GM12878 (cell line): ENCODE measurements at regions not wholly inside any gene's neighbourhood (a gene's known extent, or its start where the extent isn't known, plus 50 kb on each side); places are given as distances from the start of the nearest gene placed in this dataset.

Experiments
- ATAC-seq: fragments of 200-7000 bp; cut with Tn5 transposase; 3 replicates; pipeline ENCODE4 v1.9.1; 2020; ENCODE audit warnings: mild to moderate bottlenecking, moderate library complexity
- BruUV-seq: library from RNA; stranded (reverse); fragments of 400-500 nt; replicated peaks from 2 replicates; lab custom pipeline; 2021; lab: Mats Ljungman, UMichigan
- CTCF ChIA-PET: fragments of 300-600 bp; sonication (Branson Sonifier 250); formaldehyde crosslinking; extraction: SDS; loops from one replicate; lab custom pipeline; 2021; ENCODE audit warnings: inconsistent platforms; lab: Yijun Ruan, JAX
- POLR2A ChIA-PET: fragments of 350-600 bp; formaldehyde crosslinking; extraction: SDS; loops from one replicate; lab custom pipeline; 2021; ENCODE audit warnings: inconsistent platforms; lab: Charles Lee
- RAD21 ChIA-PET: fragments of 300-600 bp; sonication (Branson Sonifier 250); formaldehyde crosslinking; loops from one replicate; lab custom pipeline; 2023; ENCODE audit warnings: antibody characterized with exemption; ENCODE audit not compliant: unreplicated experiment; lab: Charles Lee
- SMC1A ChIA-PET: fragments of 300-600 bp; sonication (Branson Sonifier 250); formaldehyde crosslinking; loops from one replicate; lab custom pipeline; 2023; ENCODE audit not compliant: unreplicated experiment, uncharacterized antibody; lab: Charles Lee
- DNase-seq: peaks from one replicate; pipeline ENCODE4 v3.0.0-alpha.2; 2011; ENCODE audit warnings: low read depth, low spot score
- FAIRE-seq: peaks from 3 replicates; lab custom pipeline; 2011; peaks lifted over from hg19 to GRCh38; lab: Jason Lieb, UNC
- H2AFZ ChIP-seq: 2 replicates; pipeline ENCODE4 v1.6.0; 2011; ENCODE audit warnings: low read depth, low read length, control low read depth; ENCODE audit not compliant: control insufficient read depth
- H3K27ac ChIP-seq: 2 replicates; pipeline ENCODE4 v1.5.1; 2011; ENCODE audit warnings: control low read depth; ENCODE audit not compliant: control insufficient read depth, insufficient read depth
- H3K27me3 ChIP-seq, 2 experiments: replicated peaks in 1 of 2; 2 replicates each; pipeline versions ENCODE4 v1.6.0 to v1.6.1; 2011; ENCODE audit warnings: low read length in 1 of 2; ENCODE audit not compliant: control insufficient read depth in 2 of 2, insufficient read depth in 2 of 2
- H3K36me3 ChIP-seq, 2 experiments: 2 replicates each; pipeline ENCODE4 v1.5.1; 2011; ENCODE audit warnings: low read length in 1 of 2; ENCODE audit not compliant: control insufficient read depth in 2 of 2, insufficient read depth in 2 of 2
- H3K4me1 ChIP-seq: 2 replicates; pipeline ENCODE4 v1.6.1; 2011; ENCODE audit warnings: mild to moderate bottlenecking, low read length, moderate library complexity, mixed read lengths; ENCODE audit not compliant: control insufficient read depth, insufficient read depth
- H3K4me2 ChIP-seq: 2 replicates; pipeline ENCODE4 v1.6.0; 2011; ENCODE audit warnings: control low read depth; ENCODE audit not compliant: control insufficient read depth, insufficient read depth
- H3K4me3 ChIP-seq: fragments of 200-600 bp; sonication (generic); 2 replicates; pipeline ENCODE4 v1.5.1; 2016
- H3K79me2 ChIP-seq: 2 replicates; pipeline ENCODE4 v1.6.0; 2011; ENCODE audit warnings: low read length; ENCODE audit not compliant: control insufficient read depth, insufficient read depth
- H3K9ac ChIP-seq: 2 replicates; pipeline ENCODE4 v1.8.0; 2011; ENCODE audit warnings: low read length, control low read depth, mixed read lengths; ENCODE audit not compliant: control insufficient read depth, insufficient read depth
- H3K9me3 ChIP-seq: replicated peaks from 3 replicates; pipeline ENCODE4 v1.5.1; 2011; ENCODE audit warnings: mild to moderate bottlenecking, low read length; ENCODE audit not compliant: control insufficient read depth, insufficient read depth
- H4K20me1 ChIP-seq: 2 replicates; pipeline ENCODE4 v1.6.0; 2011; ENCODE audit not compliant: control insufficient read depth, insufficient read depth
- ATF2 ChIP-seq: IDR thresholded peaks from 2 replicates; pipeline ENCODE4 v1.6.1; 2012; ENCODE audit warnings: low read length, inconsistent platforms
- BCL11A ChIP-seq: IDR thresholded peaks from 2 replicates; pipeline ENCODE4 v1.6.1; 2011; ENCODE audit warnings: low read depth, low read length
- CUX1 ChIP-seq: IDR thresholded peaks from 2 replicates; pipeline ENCODE4 v1.6.1; 2012; ENCODE audit warnings: improper control_type of control experiment, low read depth, low read length; ENCODE audit not compliant: insufficient replicate concordance
- HDAC2 ChIP-seq: fragments of 200-600 bp; sonication (generic); IDR thresholded peaks from 2 replicates; pipeline ENCODE4 v1.6.1; 2017
- IRF5 ChIP-seq: fragments of 450-650 bp; IDR thresholded peaks from 2 replicates; pipeline ENCODE4 v1.6.1; 2017; ENCODE audit warnings: borderline replicate concordance
- JUND ChIP-seq: IDR thresholded peaks from 2 replicates; pipeline ENCODE4 v1.6.1; 2012; ENCODE audit warnings: low read depth, mild to moderate bottlenecking, low read length, improper control_type of control experiment, moderate library complexity
- KLF5 ChIP-seq: fragments of 450-650 bp; IDR thresholded peaks from 2 replicates; pipeline ENCODE4 v1.6.1; 2014; ENCODE audit warnings: mild to moderate bottlenecking; ENCODE audit not compliant: partially characterized antibody
- NBN ChIP-seq: fragments of 450-650 bp; IDR thresholded peaks from 2 replicates; pipeline ENCODE4 v1.6.1; 2016
- NFYB ChIP-seq: IDR thresholded peaks from 2 replicates; pipeline ENCODE4 v1.6.1; 2011; ENCODE audit warnings: low read depth, mild to moderate bottlenecking, low read length, improper control_type of control experiment, moderate library complexity; ENCODE audit not compliant: insufficient read depth
- NR2C2 ChIP-seq: IDR thresholded peaks from 2 replicates; pipeline ENCODE4 v1.6.1; 2011; ENCODE audit warnings: borderline replicate concordance, low read depth; ENCODE audit not compliant: control insufficient read depth, insufficient read length
- PAX8 ChIP-seq: fragments of 450-650 bp; IDR thresholded peaks from 2 replicates; pipeline ENCODE4 v1.6.1; 2017; ENCODE audit warnings: mild to moderate bottlenecking, moderate library complexity
- POLR2AphosphoS5 ChIP-seq: IDR thresholded peaks from 2 replicates; pipeline ENCODE4 v1.6.1; 2011; ENCODE audit warnings: mild to moderate bottlenecking, low read length, inconsistent platforms
- RB1 ChIP-seq: fragments of 450-650 bp; formaldehyde crosslinking; IDR thresholded peaks from 2 replicates; pipeline ENCODE4 v1.6.1; 2017; ENCODE audit warnings: mild to moderate bottlenecking, borderline replicate concordance
- RBBP5 ChIP-seq: fragments of 200-600 bp; sonication (generic); conservative IDR thresholded peaks from 2 replicates; pipeline ENCODE4 v1.6.1; 2016
- SMAD1 ChIP-seq: fragments of 450-650 bp; IDR thresholded peaks from 2 replicates; pipeline ENCODE4 v1.6.1; 2018; ENCODE audit warnings: mild to moderate bottlenecking, low read depth; ENCODE audit not compliant: partially characterized antibody
- STAT3 ChIP-seq: IDR thresholded peaks from 2 replicates; pipeline ENCODE4 v1.6.1; 2011; ENCODE audit warnings: low read depth, low read length, improper control_type of control experiment
- ZNF622 ChIP-seq: fragments of 450-650 bp; IDR thresholded peaks from 2 replicates; pipeline ENCODE4 v1.6.1; 2017; ENCODE audit warnings: mild to moderate bottlenecking, inconsistent platforms
- ZZZ3 ChIP-seq: IDR thresholded peaks from 2 replicates; pipeline ENCODE4 v1.6.1; 2011; ENCODE audit warnings: low read depth; ENCODE audit not compliant: control insufficient read depth, insufficient read length
- WGBS: methylation state at CpG from one replicate; pipeline ENCODE4 v1.1.6; 2016; ENCODE audit warnings: low lambda C conversion rate; ENCODE audit not compliant: insufficient replicate concordance, insufficient coverage; ENCODE audit errors: missing lambda C conversion rate; 5-methylcytosine and 5-hydroxymethylcytosine counted together
- in situ Hi-C: fragments of 300-500 bp; cut with MboI; formaldehyde crosslinking; loops from 9 replicates; pipeline ENCODE4 v1.14.3; 2018; ENCODE audit warnings: mixed read lengths
- intact Hi-C: fragments of 100-400 bp; cut with micrococcal nuclease; formaldehyde crosslinking; loops from one replicate; pipeline ENCODE4 v1.14.2; 2022; ENCODE audit not compliant: unreplicated experiment

GRCh38 chr5:28310696-28311095 is 1272.3 kb upstream of the CDH9 start:
- H3K9me3 ChIP-seq: no peaks in the 10 kb centered on the region
- H3K27me3 ChIP-seq: no peaks in the 10 kb centered on the region
- no peak for FAIRE-seq
- CTCF ChIA-PET: interaction anchor here (0.7 to 1.0 kb wide), 2 partner anchors 263 to 350 kb away, joined by 4 to 7 read pairs; no protein-coding TSS in a partner anchor
- in situ Hi-C loops: no loop called here
- SMC1A ChIA-PET: interaction anchor here (0.7 kb wide), 1 partner anchor 703 kb away, joined by 3 read pairs; no protein-coding TSS in a partner anchor
- 38% methylated on average over 6 of the region's 6 CpGs for WGBS
- BruUV-seq: no TSS peak
- TF ChIP-seq SMAD1 (no peak), NFYB (no peak), ATF2 (no peak), ZZZ3 (no peak), HDAC2 (no peak), ZNF622 (no peak), BCL11A (no peak), JUND (no peak), KLF5 (no peak), STAT3 (no peak), PAX8 (no peak), NBN (no peak), CUX1 (no peak), IRF5 (no peak), RB1 (no peak), RBBP5 (no peak), POLR2AphosphoS5 (no peak), NR2C2 (no peak)
- no peak overlapping the region for H2AFZ ChIP-seq
- H3K79me2 ChIP-seq: no peaks in the 10 kb centered on the region
- no peak overlapping the region for H3K4me2 ChIP-seq
- H3K4me3 ChIP-seq: no peak overlapping the region
- RAD21 ChIA-PET: no interaction called here
- no peaks in the 10 kb centered on the region for H4K20me1 ChIP-seq
- no peaks in the 10 kb centered on the region for H3K36me3 ChIP-seq
- no peak; the same call in 2 of the 3 replicates for ATAC-seq
- no peaks in the 10 kb centered on the region for H3K4me1 ChIP-seq
- no peak overlapping the region for H3K27ac ChIP-seq
- no peak overlapping the region for H3K9ac ChIP-seq
- POLR2A ChIA-PET: interaction anchor here (0.6 kb wide), 1 partner anchor 169 kb away, joined by 3 read pairs; no protein-coding TSS in a partner anchor
- DNase-seq: no peak
- intact Hi-C loops: no loop called here
